ENCODE measurements at regions not wholly inside any gene's neighbourhood (a gene's known extent, or its start where the extent isn't known, plus 50 kb on each side); places are given as distances from the start of the nearest gene placed in this dataset.

- no peak overlapping the region for H3K4me3 ChIP-seq
- in situ Hi-C loops (cut with MboI; ENCODE audit: low sequenced_read_pairs in 4 of 4) (no loop called here), intact Hi-C loops (cut with DNase I; ENCODE audit: low total_unique reads) (no loop called here)
- H3K9me3 ChIP-seq: no peaks in the 10 kb centered on the region
- ATAC-seq (no peak), DNase-seq (no peak)
- H3K36me3 ChIP-seq: no peaks in the 10 kb centered on the region
- TF ChIP-seq POLR2A (IDR thresholded peaks at IDR 0.05) (no peak), CTCF (IDR thresholded peaks at IDR 0.05 in 4 of 5, conservative IDR thresholded peaks at IDR 0.05 in 1 of 5) (no peak)
- no peak overlapping the region for H3K27ac ChIP-seq
- H3K4me1 ChIP-seq: no peaks in the 10 kb centered on the region
- H3K27me3 ChIP-seq: no peaks in the 10 kb centered on the region
These were observed 111.2 kb upstream of the STEAP1B start for GRCh38 chr7:22610951-22611757.

- no peaks in the 10 kb centered on the region for H3K27me3 ChIP-seq
- DNase-seq (no peak), ATAC-seq (no peak)
- in situ Hi-C loops (cut with MboI; ENCODE audit: low sequenced_read_pairs in 4 of 4) (no loop called here), intact Hi-C loops (cut with DNase I; ENCODE audit: low total_unique reads) (no loop called here)
- H3K4me3 ChIP-seq: no peak overlapping the region
- no peaks in the 10 kb centered on the region for H3K4me1 ChIP-seq
- H3K36me3 ChIP-seq: no peaks in the 10 kb centered on the region
- TF ChIP-seq CTCF (IDR thresholded peaks at IDR 0.05 in 4 of 5, conservative IDR thresholded peaks at IDR 0.05 in 1 of 5): no peak
- TF ChIP-seq POLR2A (IDR thresholded peaks at IDR 0.05): no peak
- no peak overlapping the region for H3K27ac ChIP-seq
- no peaks in the 10 kb centered on the region for H3K9me3 ChIP-seq
These were observed 110.3 kb upstream of the STEAP1B start for GRCh38 chr7:22610263-22610662.

GRCh38 chr7:22607180-22607579 is 107.2 kb upstream of the STEAP1B start:
- no peak overlapping the region for H3K4me3 ChIP-seq
- no peaks in the 10 kb centered on the region for H3K4me1 ChIP-seq
- no peak for TF ChIP-seq POLR2A (IDR thresholded peaks at IDR 0.05)
- TF ChIP-seq CTCF (IDR thresholded peaks at IDR 0.05 in 4 of 5, conservative IDR thresholded peaks at IDR 0.05 in 1 of 5): no peak
- in situ Hi-C loops (cut with MboI; ENCODE audit: low sequenced_read_pairs in 4 of 4): no loop called here
- ATAC-seq: no peak
- H3K27ac ChIP-seq: no peak overlapping the region
- no peaks in the 10 kb centered on the region for H3K27me3 ChIP-seq
- intact Hi-C loops (cut with DNase I; ENCODE audit: low total_unique reads): no loop called here
- no peaks in the 10 kb centered on the region for H3K36me3 ChIP-seq
- DNase-seq: no peak
- H3K9me3 ChIP-seq: no peaks in the 10 kb centered on the region

- intact Hi-C loops (cut with DNase I; ENCODE audit: low total_unique reads) (no loop called here), in situ Hi-C loops (cut with MboI; ENCODE audit: low sequenced_read_pairs in 4 of 4) (no loop called here)
- ATAC-seq: no peak
- TF ChIP-seq POLR2A (IDR thresholded peaks at IDR 0.05) (no peak), CTCF (IDR thresholded peaks at IDR 0.05 in 4 of 5, conservative IDR thresholded peaks at IDR 0.05 in 1 of 5) (no peak)
- H3K4me3 ChIP-seq: no peak overlapping the region
- no peak for DNase-seq
- H3K4me1 ChIP-seq: peaks cover 0 to 3% of the 10 kb centered on the region in 2 donors
- no peaks in the 10 kb centered on the region for H3K36me3 ChIP-seq
- H3K27me3 ChIP-seq: no peaks in the 10 kb centered on the region
- H3K9me3 ChIP-seq: no peaks in the 10 kb centered on the region
- H3K27ac ChIP-seq: no peak overlapping the region
These were observed 104.3 kb upstream of the STEAP1B start for GRCh38 chr7:22604246-22604645.

Measured in gastrocnemius medialis (tissue), 4 donors.